ENCODE measurements at regions not wholly inside any gene's neighbourhood (a gene's known extent, or its start where the extent isn't known, plus 50 kb on each side); places are given as distances from the start of the nearest gene placed in this dataset.

DNA sequence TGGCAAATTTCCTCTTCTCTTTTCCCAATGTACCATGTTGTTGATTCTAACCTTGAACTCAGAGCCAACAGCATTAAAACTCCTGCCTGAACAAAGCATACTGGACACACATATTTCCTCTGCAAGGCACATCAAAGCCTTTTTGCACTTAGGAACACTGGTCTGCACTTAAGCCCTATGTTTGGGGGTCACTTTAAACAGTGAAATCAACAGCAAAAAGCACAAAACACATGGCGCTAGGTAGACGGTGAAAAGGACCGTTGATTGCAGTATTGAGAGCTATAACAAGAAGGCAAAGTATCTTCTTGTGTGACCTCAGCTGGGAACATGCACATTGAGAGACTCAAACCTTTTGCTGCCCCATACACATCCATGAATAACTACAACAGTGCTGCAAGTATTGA, 83.9 kb upstream of the SH3BP4 start (continued):
- TF ChIP-seq JAZF1 (CRISPR knock-in tag; IDR thresholded peaks at IDR 0.05), result no peak
- TF ChIP-seq, protein P1, sequence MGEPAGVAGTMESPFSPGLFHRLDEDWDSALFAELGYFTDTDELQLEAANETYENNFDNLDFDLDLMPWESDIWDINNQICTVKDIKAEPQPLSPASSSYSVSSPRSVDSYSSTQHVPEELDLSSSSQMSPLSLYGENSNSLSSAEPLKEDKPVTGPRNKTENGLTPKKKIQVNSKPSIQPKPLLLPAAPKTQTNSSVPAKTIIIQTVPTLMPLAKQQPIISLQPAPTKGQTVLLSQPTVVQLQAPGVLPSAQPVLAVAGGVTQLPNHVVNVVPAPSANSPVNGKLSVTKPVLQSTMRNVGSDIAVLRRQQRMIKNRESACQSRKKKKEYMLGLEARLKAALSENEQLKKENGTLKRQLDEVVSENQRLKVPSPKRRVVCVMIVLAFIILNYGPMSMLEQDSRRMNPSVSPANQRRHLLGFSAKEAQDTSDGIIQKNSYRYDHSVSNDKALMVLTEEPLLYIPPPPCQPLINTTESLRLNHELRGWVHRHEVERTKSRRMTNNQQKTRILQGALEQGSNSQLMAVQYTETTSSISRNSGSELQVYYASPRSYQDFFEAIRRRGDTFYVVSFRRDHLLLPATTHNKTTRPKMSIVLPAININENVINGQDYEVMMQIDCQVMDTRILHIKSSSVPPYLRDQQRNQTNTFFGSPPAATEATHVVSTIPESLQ (CRISPR knock-in tag; IDR thresholded peaks at IDR 0.05), result no peak
- TF ChIP-seq ATF1 (CRISPR knock-in tag; IDR thresholded peaks at IDR 0.05), result no peak

DNA sequence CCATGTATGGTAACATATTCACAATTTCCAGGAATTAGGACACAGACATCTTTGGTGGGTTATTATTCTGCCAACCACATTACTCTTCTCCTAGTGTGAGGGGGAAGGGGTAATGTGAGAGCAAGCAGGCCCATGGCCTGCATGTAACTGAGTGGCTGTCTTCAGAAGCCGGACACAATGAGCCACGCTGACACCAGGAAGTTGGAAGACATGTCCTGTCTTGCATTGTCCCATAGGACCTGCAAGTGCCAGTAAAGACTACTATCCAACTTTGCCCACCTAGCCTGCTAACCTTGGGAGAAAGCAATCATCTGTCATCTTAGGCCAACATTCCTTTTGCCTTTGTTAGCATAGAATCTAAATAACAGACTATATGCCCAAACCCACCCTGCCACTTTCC, 86.2 kb upstream of the SH3BP4 start:
- H3K36me3 Mint-ChIP-seq, result peaks cover 25% of the 10 kb centered on the region
- peaks cover 26% of the 10 kb centered on the region for H3K9me3 Mint-ChIP-seq
- peaks cover 22% of the 10 kb centered on the region for H3K4me1 Mint-ChIP-seq
- ATAC-seq (no peak), DNase-seq (ENCODE audit: low spot score) (no peak)
- H3K27ac Mint-ChIP-seq, result no peak overlapping the region
- POLR2A ChIA-PET, result no interaction called here
- peaks cover 3% of the 10 kb centered on the region for H3K27me3 Mint-ChIP-seq (ENCODE audit: low read depth)
- TF ChIP-seq SP1 (CRISPR knock-in tag; conservative IDR thresholded peaks at IDR 0.05) (no peak), TEAD4 (CRISPR knock-in tag; IDR thresholded peaks at IDR 0.05) (no peak), ETV6 (CRISPR knock-in tag; IDR thresholded peaks at IDR 0.05) (no peak), RELA (CRISPR knock-in tag; IDR thresholded peaks at IDR 0.05; ENCODE audit: borderline replicate concordance) (no peak), ZNF423 (CRISPR knock-in tag; IDR thresholded peaks at IDR 0.05) (no peak), IRF2 (CRISPR knock-in tag; IDR thresholded peaks at IDR 0.05; ENCODE audit: borderline replicate concordance, low read depth) (no peak), TCF7 (CRISPR knock-in tag; IDR thresholded peaks at IDR 0.05; ENCODE audit: low read depth) (no peak), SOX15 (CRISPR knock-in tag; IDR thresholded peaks at IDR 0.05) (no peak), GABPB1 (CRISPR knock-in tag; IDR thresholded peaks at IDR 0.05) (no peak), ZNF416 (CRISPR knock-in tag; IDR thresholded peaks at IDR 0.05) (no peak), CREB1 (CRISPR knock-in tag; IDR thresholded peaks at IDR 0.05) (no peak)
- TF ChIP-seq, protein P2, sequence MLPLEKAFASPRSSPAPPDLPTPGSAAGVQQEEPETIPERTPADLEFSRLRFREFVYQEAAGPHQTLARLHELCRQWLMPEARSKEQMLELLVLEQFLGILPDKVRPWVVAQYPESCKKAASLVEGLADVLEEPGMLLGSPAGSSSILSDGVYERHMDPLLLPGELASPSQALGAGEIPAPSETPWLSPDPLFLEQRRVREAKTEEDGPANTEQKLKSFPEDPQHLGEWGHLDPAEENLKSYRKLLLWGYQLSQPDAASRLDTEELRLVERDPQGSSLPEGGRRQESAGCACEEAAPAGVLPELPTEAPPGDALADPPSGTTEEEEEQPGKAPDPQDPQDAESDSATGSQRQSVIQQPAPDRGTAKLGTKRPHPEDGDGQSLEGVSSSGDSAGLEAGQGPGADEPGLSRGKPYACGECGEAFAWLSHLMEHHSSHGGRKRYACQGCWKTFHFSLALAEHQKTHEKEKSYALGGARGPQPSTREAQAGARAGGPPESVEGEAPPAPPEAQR (CRISPR knock-in tag; IDR thresholded peaks at IDR 0.05), result no peak
- TF ChIP-seq, protein P3, sequence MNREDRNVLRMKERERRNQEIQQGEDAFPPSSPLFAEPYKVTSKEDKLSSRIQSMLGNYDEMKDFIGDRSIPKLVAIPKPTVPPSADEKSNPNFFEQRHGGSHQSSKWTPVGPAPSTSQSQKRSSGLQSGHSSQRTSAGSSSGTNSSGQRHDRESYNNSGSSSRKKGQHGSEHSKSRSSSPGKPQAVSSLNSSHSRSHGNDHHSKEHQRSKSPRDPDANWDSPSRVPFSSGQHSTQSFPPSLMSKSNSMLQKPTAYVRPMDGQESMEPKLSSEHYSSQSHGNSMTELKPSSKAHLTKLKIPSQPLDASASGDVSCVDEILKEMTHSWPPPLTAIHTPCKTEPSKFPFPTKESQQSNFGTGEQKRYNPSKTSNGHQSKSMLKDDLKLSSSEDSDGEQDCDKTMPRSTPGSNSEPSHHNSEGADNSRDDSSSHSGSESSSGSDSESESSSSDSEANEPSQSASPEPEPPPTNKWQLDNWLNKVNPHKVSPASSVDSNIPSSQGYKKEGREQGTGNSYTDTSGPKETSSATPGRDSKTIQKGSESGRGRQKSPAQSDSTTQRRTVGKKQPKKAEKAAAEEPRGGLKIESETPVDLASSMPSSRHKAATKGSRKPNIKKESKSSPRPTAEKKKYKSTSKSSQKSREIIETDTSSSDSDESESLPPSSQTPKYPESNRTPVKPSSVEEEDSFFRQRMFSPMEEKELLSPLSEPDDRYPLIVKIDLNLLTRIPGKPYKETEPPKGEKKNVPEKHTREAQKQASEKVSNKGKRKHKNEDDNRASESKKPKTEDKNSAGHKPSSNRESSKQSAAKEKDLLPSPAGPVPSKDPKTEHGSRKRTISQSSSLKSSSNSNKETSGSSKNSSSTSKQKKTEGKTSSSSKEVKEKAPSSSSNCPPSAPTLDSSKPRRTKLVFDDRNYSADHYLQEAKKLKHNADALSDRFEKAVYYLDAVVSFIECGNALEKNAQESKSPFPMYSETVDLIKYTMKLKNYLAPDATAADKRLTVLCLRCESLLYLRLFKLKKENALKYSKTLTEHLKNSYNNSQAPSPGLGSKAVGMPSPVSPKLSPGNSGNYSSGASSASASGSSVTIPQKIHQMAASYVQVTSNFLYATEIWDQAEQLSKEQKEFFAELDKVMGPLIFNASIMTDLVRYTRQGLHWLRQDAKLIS (CRISPR knock-in tag; IDR thresholded peaks at IDR 0.05; ENCODE audit: borderline replicate concordance), result no peak
- TF ChIP-seq, protein P4, sequence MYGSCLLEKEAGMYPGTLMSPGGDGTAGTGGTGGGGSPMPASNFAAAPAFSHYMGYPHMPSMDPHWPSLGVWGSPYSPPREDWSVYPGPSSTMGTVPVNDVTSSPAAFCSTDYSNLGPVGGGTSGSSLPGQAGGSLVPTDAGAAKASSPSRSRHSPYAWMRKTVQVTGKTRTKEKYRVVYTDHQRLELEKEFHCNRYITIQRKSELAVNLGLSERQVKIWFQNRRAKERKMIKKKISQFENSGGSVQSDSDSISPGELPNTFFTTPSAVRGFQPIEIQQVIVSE (CRISPR knock-in tag; IDR thresholded peaks at IDR 0.05; ENCODE audit: borderline replicate concordance), result no peak
- TF ChIP-seq, protein P5, sequence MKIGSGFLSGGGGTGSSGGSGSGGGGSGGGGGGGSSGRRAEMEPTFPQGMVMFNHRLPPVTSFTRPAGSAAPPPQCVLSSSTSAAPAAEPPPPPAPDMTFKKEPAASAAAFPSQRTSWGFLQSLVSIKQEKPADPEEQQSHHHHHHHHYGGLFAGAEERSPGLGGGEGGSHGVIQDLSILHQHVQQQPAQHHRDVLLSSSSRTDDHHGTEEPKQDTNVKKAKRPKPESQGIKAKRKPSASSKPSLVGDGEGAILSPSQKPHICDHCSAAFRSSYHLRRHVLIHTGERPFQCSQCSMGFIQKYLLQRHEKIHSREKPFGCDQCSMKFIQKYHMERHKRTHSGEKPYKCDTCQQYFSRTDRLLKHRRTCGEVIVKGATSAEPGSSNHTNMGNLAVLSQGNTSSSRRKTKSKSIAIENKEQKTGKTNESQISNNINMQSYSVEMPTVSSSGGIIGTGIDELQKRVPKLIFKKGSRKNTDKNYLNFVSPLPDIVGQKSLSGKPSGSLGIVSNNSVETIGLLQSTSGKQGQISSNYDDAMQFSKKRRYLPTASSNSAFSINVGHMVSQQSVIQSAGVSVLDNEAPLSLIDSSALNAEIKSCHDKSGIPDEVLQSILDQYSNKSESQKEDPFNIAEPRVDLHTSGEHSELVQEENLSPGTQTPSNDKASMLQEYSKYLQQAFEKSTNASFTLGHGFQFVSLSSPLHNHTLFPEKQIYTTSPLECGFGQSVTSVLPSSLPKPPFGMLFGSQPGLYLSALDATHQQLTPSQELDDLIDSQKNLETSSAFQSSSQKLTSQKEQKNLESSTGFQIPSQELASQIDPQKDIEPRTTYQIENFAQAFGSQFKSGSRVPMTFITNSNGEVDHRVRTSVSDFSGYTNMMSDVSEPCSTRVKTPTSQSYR (CRISPR knock-in tag; IDR thresholded peaks at IDR 0.05), result no peak
- TF ChIP-seq, protein P6, sequence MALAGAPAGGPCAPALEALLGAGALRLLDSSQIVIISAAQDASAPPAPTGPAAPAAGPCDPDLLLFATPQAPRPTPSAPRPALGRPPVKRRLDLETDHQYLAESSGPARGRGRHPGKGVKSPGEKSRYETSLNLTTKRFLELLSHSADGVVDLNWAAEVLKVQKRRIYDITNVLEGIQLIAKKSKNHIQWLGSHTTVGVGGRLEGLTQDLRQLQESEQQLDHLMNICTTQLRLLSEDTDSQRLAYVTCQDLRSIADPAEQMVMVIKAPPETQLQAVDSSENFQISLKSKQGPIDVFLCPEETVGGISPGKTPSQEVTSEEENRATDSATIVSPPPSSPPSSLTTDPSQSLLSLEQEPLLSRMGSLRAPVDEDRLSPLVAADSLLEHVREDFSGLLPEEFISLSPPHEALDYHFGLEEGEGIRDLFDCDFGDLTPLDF (CRISPR knock-in tag; IDR thresholded peaks at IDR 0.05), result no peak
- TF ChIP-seq, protein P7, sequence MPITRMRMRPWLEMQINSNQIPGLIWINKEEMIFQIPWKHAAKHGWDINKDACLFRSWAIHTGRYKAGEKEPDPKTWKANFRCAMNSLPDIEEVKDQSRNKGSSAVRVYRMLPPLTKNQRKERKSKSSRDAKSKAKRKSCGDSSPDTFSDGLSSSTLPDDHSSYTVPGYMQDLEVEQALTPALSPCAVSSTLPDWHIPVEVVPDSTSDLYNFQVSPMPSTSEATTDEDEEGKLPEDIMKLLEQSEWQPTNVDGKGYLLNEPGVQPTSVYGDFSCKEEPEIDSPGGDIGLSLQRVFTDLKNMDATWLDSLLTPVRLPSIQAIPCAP (CRISPR knock-in tag; IDR thresholded peaks at IDR 0.05), result no peak
- CTCF ChIA-PET, result no interaction called here
- no peak overlapping the region for H3K4me3 Mint-ChIP-seq

Measured in WTC11 (cell line).